Renal pelvis (tissue), 1 donor: ENCODE measurements at regions not wholly inside any gene's neighbourhood (a gene's known extent, or its start where the extent isn't known, plus 50 kb on each side); places are given as distances from the start of the nearest gene placed in this dataset.

Experiments
- DNase-seq: peaks from one replicate; pipeline ENCODE4 v3.0.0-alpha.2; 2013

DNA sequence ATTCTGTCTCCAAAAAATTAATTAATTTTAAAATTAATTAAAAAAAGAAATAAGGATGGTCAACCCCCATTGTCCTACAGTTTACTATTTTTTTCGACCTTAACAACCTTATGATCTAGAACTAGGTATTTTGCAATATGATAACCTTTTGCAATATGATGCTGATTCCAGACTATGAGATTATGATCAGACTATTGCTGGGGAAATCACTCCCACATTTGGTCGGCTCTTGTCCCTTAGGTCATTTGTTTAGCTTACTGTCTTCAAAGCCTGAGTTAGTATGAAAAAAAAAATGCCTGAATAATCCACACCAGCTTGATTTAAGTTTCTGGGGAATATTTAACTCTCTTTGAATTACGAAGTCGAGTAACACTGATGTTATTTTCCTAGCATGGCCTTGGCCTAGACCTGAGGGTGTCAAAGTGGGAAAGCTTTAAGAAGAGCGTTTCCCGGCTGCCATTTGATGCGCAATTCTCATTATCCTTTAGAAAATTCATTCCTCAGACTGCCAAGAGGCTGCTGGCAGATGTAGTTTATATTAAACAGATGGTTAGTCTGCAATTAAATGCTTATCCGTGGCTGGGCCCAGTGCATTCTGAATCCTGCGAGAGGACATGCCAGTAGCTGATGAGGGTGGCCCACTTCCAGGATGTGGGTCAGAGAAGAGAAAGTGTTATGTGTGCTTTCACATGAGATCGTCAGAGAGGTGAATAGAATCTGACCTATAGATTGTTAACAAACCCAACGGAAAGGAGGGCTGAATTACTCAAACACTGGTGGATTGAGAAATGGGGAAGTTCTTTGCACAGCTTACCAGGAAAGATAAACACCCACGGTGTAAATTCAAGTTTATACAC, 496.0 kb upstream of the THBS1 start:
- no peak for DNase-seq

DNA sequence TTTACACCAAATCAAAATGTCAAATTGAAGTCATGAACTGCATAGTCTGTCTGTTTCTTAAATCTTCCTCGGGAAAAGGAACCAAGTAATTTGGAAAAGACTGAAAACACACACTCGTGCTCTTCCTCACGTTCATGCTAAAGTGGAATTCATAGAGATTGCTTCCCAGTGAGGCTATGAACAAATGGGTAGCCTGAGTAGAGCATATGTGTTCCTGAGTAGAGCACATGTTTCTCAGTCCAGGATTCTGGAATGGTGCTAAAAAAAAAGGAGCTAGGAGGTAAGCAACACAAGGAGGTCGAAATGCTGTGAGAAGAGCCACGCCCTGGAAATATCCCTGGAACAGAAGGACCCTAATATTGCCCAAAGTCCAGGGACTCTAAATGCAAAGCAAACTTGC, 494.2 kb upstream of the THBS1 start:
- DNase-seq = no peak

DNA sequence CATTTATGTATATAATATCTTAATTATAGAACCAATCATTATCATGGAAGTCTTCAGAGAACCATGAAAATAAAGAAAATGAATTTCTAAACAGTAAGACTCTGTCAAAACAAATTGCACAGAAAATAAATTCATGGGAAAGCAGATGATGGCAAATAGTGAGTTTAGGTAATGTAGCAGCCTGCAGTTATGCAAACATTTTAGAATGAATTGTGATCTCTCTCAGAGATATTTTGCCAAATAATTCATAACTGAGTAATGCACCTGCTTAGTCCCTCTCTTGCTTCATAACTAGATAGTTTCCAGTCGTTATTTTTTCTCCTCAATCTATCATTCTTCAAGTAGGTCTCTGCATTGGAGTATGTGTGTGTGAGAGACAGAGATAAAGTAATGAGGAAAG, 492.7 kb upstream of the THBS1 start:
- no peak for DNase-seq

DNA sequence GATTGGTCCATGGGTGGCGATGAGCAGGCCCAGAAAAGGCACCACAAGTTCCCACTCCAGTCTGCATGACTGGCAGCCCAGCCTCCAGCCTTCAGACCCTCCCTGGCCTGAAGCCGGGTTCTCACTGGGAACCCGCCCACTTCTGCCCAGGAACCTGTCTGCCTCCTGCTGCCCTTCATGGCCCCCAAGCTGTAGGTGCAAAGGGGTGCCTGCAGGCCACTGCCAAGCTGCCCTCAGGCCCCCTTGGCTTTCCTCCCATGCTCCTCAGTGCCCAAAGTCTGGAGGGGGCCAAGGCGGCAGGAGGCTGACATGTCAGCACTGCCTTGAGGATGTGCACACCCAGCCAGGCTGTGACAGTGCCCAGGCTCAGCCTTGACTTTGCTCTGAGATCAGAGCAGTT, 488.5 kb upstream of the THBS1 start:
- no peak for DNase-seq

DNA sequence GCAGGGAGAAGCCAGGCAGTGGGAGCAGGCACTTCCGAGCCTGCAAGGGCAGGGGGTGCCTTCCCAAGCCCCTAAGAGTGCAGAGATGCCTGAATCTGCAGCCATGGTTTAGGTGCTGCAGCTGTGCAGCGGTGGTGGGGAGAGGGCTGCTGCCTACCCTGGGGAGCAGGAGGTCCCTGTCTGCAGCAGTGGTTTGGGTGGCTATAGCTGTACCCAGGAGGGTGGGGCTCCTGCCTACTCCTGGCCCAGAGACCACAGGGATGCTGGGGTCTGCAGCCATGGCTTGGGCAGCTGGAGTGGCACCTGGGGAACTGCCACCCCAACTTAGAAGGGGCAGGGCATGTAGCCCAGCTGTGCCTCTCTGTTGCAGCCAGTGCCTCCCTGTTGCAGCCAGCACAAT, 488.1 kb upstream of the THBS1 start:
- no peak for DNase-seq

DNA sequence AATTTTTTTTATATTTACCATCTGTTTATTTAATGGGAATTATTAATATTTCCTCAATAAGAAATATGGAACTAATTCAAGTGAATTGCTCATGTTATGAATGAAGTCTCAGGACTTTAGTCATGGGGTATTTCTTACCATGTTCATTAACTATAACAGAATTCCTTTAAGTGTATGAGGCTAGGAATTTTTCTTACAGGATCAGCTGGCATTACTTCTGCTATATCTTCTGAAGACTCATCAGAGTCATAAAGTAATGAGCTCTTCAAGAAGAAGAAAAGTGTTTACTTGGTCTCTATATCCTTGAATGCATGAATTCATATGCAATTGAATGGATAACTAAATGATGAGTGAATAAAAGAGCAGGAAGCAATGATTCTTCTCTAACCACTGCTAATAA, 486.8 kb upstream of the THBS1 start:
- DNase-seq = no peak

DNA sequence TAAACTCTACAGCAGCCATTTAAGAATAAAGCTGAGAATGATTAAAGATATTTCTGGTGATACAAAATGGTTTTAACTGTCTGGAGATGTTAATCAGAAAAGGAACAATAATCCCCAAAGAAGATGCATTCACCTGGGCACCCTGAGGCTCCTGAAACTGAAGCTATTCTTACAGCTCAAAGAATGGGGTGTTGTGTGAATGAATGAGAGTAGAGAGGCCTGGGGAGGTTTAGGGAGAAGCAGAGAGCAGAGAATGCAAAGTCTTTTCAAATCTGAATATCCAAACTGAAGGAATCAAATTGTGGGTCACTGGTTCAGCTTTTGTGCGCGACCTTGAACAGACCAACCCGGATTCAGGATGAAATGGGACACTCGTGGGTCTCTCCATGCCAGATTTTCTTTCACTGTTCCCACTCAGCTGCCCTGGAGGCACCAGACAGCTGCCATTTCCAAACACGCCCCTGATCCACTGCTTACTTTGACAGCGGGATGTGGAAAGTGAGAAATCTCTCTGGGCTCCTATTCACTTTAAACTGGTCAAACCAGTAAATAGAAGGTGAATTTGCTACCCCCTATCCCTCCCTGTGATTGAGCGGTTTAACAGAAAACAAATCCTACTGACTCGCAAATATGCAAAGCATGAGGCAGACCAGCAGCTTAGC, 485.5 kb upstream of the THBS1 start:
- DNase-seq = no peak

DNA sequence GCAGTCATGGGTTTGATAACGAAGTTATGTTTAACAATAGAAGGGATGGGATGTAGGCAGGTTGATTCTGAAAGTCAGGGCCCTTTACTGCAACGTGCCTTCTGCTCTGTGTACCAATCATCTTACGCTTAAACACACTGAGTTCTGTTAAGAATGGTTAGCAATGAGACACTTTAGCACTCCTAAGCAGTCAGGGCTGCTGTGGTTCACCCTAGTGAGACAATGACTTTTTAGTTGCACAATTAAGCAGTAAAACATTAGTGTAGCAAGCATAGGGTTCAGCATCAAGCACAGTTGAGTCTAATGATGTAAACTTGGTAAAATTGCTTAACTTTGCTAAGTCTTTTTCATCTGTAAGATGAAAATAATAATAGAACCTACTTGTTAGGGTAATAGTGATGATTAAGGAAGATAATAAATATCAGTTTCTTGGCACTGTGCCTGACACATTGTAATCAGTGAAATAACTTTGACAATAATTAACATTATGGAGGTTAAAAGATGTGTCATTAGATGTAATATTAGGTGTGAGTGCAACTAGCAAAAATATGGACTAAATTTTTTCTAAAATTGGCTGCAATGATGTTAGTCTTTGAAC, 484.2 kb upstream of the THBS1 start:
- no peak for DNase-seq

DNA sequence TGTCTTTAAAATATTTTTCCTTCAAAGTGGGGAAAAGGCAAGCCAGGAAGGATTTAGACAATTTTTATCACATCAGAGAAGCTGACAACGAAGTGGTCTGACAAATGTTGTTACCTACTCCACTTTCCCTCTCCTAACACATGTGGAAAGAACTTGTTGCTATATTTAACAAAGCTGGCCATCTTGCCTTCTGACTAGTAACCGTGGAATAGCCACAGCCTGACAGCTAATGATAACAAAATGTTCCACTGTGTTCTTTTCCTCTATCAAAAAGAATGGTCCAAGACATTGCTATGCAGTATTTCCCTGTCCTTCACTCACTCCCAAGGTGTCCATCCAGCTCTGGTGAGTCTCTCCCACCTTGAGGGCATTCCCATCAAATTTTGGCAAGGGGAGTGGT, 481.4 kb upstream of the THBS1 start:
- no peak for DNase-seq

DNA sequence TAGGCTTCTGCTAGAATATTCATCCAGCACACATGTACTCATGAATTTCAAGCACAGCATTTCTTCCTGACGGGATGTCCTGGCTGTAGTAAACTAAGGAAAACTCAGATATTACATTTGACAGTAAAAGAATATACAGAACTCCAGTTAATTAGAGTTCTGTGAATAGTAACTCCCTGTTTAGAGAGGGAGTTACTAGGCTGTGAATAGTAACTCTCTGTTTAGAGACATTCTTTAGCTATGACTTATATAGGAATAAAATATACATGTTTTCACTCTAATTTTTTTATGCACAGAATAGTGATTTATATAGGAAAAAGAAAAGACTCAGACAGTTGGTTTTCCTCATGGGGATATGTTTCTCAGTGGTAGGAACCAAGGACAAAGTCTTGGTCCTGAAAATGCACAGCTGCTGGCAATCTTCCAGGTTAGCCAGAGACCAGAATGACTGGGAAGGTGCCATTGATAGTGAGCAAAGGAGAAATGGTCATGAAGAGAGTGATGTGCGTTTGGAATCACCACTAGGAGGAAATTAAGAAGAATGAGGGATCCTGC, 480.7 kb upstream of the THBS1 start:
- no peak for DNase-seq

DNA sequence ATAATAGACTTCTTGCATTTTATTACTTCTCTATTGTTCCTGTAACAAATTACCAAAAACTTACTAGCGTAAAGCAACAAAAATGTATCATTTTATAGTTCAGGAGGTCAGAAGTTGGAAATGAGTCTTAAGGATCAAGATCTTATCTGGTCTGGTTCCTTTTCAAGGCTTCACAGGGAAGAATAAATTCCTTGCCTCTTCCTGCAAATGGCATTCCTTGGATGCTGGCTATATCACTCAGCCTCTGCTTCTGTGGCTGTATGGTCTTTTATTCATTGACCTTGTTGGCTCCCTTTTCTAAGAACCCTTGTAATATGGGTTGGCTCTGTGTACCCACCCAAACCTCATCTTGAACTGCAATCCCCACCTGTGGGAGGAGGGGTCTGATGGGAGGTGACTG, 478.4 kb upstream of the THBS1 start:
- DNase-seq = no peak

DNA sequence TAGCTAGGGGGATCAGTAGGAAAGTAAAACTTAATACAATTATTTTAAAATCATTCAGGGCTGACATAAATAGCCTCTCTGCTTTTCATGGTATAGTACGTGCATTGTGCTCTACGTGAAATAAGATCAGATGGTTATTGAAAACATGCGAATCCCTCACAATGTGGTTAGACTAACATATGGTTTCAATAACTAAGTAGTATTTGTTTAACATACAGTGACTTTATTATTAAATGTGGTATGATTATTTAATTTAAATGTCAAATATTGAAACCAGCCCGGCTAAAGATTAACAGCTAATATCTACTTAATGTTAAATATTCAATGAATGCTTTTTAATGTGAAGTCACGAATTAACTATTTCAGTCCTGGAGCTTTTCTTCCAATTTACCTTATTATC, 473.9 kb upstream of the THBS1 start:
- no peak for DNase-seq

DNA sequence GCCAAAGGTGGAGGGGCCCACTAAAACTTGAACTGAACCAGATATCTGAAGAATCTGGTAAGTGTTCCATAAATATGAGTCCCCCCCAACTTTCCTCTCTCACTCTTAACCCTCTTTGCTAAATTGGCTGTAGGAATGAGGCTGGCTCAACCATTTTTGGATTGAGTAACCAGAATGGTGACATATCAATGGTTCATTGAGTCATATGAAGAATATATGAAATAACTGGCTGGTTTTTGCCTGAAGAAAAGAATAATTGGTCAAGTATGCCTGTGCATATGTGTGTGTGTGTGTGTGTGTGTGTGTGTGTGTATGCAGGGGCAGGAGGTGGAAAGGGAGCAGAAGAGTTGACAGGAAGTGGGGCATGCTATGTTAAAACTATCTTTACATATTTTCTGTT, 472.9 kb upstream of the THBS1 start:
- no peak for DNase-seq

DNA sequence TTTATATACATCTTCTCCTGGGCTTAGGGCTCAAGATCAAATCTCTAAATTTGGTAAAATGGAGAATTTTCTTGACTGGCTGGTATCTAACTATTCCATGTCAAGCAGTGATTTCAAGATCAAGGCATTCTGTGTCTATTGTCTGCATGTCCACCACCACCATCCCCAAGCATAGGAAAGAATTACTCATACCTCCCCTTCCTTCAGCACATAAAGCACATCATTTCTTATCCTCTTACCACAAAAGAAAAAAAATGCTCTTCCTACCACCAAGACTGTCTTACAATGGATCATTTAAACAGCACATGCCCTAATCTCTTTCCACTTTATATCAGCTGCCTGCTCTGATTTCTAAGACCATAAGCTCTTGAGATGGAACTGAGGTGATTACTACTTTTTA, 470.5 kb upstream of the THBS1 start:
- no peak for DNase-seq

DNA sequence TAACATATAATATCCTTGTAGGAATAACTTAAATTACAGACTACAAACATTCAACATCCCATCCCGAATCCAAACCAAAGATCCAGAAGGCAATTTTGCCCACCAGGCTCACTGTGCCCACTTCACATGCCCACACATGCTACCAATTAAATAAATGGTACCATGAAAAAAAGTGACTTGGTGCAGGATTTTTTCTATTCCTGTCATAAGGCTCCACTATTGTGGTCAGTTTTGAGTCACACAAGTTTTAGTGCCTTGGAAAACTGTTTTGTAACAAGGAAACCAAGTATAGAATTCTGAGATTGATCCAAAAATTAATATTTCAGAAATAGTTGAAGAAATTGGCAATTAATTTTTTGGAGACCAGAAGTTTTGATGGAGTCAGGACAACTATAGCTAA, 470.1 kb upstream of the THBS1 start:
- no peak for DNase-seq

DNA sequence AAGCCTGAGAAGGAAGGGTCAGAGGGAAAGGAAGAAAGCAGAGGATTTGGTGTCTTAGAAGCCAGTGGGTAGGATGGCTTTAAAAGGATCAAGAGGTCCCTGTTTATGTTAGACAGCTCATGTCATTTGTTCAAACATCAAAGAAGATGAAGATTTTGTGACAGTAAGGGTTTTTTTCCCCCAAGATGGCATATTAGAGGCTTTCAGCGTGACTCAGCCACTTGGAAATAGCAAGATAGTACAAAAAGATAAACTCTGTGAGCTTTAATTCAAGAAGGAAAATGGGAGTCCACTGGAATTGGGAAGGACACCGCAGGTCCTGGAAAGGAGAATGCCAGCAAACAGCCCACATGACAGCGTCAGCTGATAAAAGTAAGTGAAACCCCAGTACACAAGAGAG, 467.1 kb upstream of the THBS1 start:
- no peak for DNase-seq

DNA sequence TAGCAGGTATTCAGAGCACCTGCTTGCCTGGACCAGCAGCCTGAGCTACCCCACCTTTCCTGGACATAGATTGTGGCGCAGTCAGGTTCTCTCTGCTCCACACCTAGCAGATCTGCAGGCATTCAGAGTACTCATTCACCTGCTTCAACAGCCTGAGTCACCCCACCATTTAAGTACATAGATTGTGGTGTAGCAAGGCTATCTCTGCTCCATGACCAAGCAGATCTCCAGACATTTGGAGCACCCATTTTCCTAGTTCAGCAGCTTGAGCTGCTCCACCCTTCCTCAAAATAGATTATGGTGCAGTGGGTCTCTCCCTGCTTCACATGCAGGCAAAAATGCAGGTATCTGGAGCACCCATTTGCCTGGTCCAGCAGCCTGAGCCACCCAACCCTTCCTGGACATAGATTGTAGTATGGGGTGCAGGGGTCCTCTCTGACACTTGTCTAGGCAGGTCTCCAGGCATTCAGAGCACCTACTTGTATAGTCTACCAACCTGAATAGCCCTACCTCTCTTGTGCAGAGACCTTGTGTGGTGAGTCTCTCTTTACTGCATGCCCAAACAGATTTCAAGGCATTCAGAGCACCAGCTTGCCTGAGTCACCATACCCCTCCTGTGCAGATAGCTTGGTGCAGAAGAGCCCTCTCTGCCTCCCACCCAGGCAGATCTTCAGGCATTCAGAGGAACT, 466.0 kb upstream of the THBS1 start:
- no peak for DNase-seq

DNA sequence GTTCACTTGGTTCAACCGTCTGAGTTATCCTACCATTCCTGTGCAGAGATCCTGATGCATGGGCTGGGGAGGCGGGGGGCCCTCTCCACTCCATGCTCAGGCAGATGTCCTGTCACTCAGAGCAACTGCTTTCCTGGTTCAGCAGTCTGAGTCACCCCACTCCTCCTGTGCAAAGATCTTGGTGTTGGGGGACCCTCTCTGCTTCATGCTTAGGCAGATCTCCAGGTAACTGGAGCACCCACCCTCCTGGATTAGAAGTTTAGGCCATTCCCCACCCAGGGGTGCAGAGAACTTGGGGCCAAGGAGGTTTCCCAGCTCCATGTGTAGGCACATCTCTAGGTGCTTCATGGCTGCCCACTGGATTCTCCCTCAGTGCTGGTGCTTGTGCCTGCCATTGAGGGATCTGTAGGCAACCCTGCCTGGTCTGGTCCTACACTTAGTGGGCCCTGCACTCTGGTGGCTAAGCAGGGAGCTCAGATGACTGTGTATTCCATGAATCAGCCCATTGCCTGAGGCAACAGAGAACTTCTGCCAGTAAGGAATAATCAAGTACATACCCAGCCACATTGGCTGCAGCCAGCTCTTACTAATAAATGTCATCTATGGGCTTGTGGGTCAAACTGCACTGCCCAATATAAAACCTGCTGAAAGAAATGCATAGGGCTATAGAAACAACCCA, 465.4 kb upstream of the THBS1 start:
- DNase-seq = no peak

DNA sequence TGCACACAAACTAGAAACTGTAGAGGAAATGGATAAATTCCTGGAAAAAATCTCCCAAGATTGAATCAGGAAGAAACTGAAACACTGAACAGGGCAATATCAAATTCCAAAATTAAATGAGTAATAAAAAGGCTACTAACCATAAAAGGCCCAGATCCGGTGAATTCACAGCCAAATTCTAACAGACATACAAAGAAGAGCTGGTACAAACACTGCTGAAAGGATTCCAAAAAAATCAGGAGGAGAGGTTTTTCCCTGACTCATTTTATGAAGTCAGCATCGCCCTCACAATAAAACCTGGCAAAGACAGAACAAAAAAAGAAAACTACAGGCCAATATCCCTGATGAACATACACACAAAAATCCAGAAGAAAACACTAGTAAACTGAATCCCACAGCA, 462.4 kb upstream of the THBS1 start:
- no peak for DNase-seq

DNA sequence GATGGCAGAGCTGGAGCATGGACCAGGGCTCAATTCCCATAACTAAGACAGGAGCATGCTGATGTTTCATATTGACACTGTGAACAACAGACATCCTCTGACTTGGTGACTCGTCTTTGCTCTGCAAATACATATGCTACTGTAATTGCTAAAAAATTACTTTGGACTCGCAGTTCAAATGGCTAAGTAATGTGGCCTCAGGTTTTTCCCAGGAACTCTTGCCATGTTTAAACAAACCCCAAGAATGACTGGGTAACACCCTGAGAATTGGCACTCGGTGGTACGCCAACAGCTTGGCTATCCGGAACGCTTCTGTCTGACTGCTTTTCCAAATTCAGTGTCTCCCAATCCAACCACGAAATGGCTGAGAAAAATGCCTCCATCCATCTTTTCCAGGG, 456.7 kb upstream of the THBS1 start:
- no peak for DNase-seq

DNA sequence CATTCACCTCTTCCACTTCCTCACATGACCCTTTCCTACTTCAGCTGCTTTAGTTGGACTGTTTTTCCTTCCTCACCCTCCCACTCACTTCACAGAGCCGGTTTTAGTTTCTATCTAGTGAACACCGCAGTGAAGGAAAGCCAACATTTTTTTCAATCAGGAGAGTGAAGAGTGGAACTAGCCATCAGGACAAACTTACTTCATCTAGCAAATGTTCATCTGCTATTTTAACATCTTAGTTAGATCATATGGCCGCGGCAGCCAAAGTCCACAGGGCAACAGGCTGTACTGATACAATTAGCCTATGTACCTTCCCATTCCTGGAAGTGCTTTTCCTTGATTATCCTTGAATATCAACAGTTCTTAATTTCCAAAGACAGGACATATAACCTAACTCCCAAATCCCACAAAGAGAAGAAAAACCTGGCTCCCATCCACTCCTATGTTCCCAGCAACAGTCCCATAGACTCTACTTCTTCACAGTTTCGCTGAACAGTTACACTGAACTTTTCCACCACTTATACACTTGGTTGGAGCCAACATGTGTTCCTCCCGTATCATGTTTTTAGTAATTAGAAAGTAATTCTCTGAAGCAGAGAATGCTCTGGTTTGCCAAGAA, 456.2 kb upstream of the THBS1 start:
- DNase-seq = no peak
